ENCODE measurements at regions not wholly inside any gene's neighbourhood (a gene's known extent, or its start where the extent isn't known, plus 50 kb on each side); places are given as distances from the start of the nearest gene placed in this dataset.

- no peak for DNase-seq
Measured at GRCh38 chr2:37472959-37473358, 128.5 kb downstream of the QPCT start.

- DNase-seq, result no peak
Measured at GRCh38 chr2:37476411-37476810, 132.0 kb downstream of the QPCT start.

GRCh38 chr2:37477921-37478320 lies 133.5 kb downstream of the QPCT start:
- no peak for DNase-seq

- DNase-seq, result no peak
Measured at GRCh38 chr2:37481244-37481643, 136.8 kb downstream of the QPCT start.

- DNase-seq, result no peak
Measured at GRCh38 chr2:37489041-37489456, 144.6 kb downstream of the QPCT start.

GRCh38 chr2:37489536-37489935 lies 145.1 kb downstream of the QPCT start:
- DNase-seq, result no peak

- peak; percentile 60 for DNase-seq
Measured at GRCh38 chr2:37493425-37493824, 149.0 kb downstream of the QPCT start.

GRCh38 chr2:37499113-37499512 lies 154.7 kb downstream of the QPCT start:
- DNase-seq, result no peak

GRCh38 chr2:37500031-37500430 lies 155.6 kb downstream of the QPCT start:
- DNase-seq, result no peak

- no peak for DNase-seq
Measured at GRCh38 chr2:37501113-37501512, 156.7 kb downstream of the QPCT start.

GRCh38 chr2:37506407-37507050 lies 162.1 kb downstream of the QPCT start:
- no peak for DNase-seq

- DNase-seq, result no peak
Measured at GRCh38 chr2:37507051-37507410, 162.6 kb downstream of the QPCT start.

GRCh38 chr2:37507703-37508102 lies 163.3 kb downstream of the QPCT start:
- no peak for DNase-seq

- DNase-seq, result no peak
Measured at GRCh38 chr2:37512971-37513370, 158.5 kb downstream of the CDC42EP3 start.

- DNase-seq, result peak; percentile 70
Measured at GRCh38 chr2:37523814-37524362, 147.6 kb downstream of the CDC42EP3 start.

- DNase-seq, result peak; percentile 37
Measured at GRCh38 chr2:37526323-37526722, 145.1 kb downstream of the CDC42EP3 start.

- no peak for DNase-seq
Measured at GRCh38 chr2:37526856-37527255, 144.6 kb downstream of the CDC42EP3 start.

GRCh38 chr2:37527361-37527760 lies 144.1 kb downstream of the CDC42EP3 start:
- peak; percentile 5 for DNase-seq

- no peak for DNase-seq
Measured at GRCh38 chr2:37529830-37530415, 141.5 kb downstream of the CDC42EP3 start.

- no peak for DNase-seq
Measured at GRCh38 chr2:37532503-37532902, 138.9 kb downstream of the CDC42EP3 start.

- DNase-seq, result no peak
Measured at GRCh38 chr2:37537316-37537715, 134.1 kb downstream of the CDC42EP3 start.

- no peak for DNase-seq
Measured at GRCh38 chr2:37541516-37541915, 129.9 kb downstream of the CDC42EP3 start.

GRCh38 chr2:37543999-37544557 lies 127.4 kb downstream of the CDC42EP3 start:
- no peak for DNase-seq

- DNase-seq, result no peak
Measured at GRCh38 chr2:37544591-37545031, 126.8 kb downstream of the CDC42EP3 start.

All from OCI-M1 (cell line).